ENCODE measurements at regions not wholly inside any gene's neighbourhood (a gene's known extent, or its start where the extent isn't known, plus 50 kb on each side); places are given as distances from the start of the nearest gene placed in this dataset.

DNA sequence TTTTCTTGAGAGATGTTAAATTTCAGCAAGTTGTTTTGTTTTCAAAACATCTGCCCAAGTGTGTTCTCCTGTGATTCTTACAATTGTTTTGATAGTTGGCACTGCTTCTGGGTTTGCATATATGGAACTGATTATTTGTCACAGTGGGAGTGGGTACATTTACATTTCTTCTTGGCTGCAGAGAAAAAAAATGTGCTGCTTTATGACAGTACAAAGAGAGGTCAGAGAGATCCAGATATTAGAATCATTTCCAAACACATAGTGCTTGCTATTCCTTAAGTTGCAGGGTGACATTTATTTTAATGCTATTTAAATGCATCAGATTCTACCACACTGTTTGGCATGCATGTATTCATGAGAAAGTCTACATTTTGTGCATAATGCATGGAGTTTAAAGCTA, 303.5 kb upstream of the MDGA2 start:
- TF ChIP-seq, protein P1, sequence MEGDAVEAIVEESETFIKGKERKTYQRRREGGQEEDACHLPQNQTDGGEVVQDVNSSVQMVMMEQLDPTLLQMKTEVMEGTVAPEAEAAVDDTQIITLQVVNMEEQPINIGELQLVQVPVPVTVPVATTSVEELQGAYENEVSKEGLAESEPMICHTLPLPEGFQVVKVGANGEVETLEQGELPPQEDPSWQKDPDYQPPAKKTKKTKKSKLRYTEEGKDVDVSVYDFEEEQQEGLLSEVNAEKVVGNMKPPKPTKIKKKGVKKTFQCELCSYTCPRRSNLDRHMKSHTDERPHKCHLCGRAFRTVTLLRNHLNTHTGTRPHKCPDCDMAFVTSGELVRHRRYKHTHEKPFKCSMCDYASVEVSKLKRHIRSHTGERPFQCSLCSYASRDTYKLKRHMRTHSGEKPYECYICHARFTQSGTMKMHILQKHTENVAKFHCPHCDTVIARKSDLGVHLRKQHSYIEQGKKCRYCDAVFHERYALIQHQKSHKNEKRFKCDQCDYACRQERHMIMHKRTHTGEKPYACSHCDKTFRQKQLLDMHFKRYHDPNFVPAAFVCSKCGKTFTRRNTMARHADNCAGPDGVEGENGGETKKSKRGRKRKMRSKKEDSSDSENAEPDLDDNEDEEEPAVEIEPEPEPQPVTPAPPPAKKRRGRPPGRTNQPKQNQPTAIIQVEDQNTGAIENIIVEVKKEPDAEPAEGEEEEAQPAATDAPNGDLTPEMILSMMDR (IDR thresholded peaks at IDR 0.05; ENCODE audit: insufficient read depth, low read depth, low read length, missing control alignments): no peak
- no peak for DNase-seq (ENCODE audit: low read depth)
- H3K4me3 ChIP-seq (ENCODE audit: low read depth, low read length): no peak overlapping the region

DNA sequence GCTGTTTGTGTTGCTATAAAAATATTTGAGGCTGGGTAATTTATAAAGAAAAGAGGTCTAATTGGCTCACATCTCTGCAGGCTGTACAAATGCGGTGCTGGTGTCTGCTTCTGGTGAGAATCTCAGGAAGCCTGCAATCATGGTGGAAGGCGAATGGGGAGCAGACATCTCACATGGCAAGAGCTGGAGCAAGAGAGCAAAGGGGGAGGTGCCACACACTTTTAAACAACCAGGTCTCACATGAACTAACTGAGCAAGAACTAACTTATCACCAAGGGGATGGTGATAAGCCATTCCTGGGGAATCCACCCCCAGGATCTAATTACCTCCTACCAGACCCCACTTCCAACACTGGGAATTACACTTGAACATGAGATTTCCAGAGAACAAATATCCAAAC, 300.7 kb upstream of the MDGA2 start:
- no peak overlapping the region for H3K4me3 ChIP-seq (ENCODE audit: low read depth, low read length)
- TF ChIP-seq, protein P1 (IDR thresholded peaks at IDR 0.05; ENCODE audit: insufficient read depth, low read depth, low read length, missing control alignments): no peak
- no peak for DNase-seq (ENCODE audit: low read depth)

DNA sequence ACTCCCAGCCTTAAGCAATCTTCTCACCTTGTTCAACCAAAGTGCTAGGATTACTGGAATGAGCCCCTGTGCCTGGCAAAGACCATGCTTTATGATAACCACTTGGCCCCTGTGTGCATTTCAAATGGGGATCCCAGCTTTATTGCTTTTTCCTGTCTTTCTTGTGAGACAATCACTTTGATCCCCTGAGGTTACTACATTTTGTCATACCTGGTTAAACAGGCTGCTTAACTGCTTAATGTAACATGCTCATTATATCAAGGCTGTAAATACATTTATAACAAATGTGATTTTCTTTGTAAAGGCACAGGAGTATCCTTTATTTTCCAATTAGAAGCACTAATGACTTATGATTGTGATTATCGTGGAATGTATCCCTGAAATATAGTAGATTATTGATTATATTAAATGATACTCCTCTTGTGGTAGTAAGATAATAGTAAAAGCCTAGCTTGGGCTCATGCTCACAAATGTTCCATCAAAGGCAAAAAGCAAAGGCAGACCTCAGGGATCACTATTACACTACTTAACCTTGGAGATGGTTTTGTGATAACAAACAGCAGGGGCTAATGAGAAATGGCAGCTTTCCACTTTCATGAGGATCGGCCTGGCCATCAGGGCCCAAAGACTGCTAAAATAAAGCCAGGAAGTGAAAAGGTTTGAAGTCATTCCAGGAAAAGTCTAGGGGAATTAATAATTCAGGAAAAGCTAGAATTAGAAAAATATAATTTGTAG, 290.8 kb upstream of the MDGA2 start:
- no peak overlapping the region for H3K4me3 ChIP-seq (ENCODE audit: low read depth, low read length)
- DNase-seq (ENCODE audit: low read depth): no peak
- TF ChIP-seq, protein P1 (IDR thresholded peaks at IDR 0.05; ENCODE audit: insufficient read depth, low read depth, low read length, missing control alignments): no peak

DNA sequence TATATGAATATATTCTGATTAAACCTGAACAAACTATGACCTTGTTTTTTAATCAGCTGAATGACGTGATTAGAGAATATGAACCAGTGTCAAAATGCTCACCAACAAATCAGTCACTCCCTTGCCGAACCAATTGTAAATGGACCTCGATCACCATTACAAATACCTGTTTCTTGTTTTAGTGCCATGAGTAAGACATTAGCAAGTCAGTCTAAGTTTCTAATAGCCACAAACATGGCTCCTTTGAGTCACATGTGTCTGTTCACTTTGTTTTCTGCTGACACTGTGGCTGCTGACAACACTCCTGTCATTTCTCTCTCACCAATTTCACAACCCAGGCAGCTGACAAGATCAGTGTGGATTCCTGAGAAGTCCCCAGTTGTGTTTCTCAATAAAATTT, 286.2 kb upstream of the MDGA2 start:
- TF ChIP-seq, protein P1 (IDR thresholded peaks at IDR 0.05; ENCODE audit: insufficient read depth, low read depth, low read length, missing control alignments): no peak
- no peak overlapping the region for H3K4me3 ChIP-seq (ENCODE audit: low read depth, low read length)
- no peak for DNase-seq (ENCODE audit: low read depth)

- TF ChIP-seq, protein P1 (IDR thresholded peaks at IDR 0.05; ENCODE audit: insufficient read depth, low read depth, low read length, missing control alignments): no peak
- DNase-seq (ENCODE audit: low read depth): no peak
- no peak overlapping the region for H3K4me3 ChIP-seq (ENCODE audit: low read depth, low read length)
These were observed 284.3 kb upstream of the MDGA2 start for GRCh38 chr14:47959740-47960139.

DNA sequence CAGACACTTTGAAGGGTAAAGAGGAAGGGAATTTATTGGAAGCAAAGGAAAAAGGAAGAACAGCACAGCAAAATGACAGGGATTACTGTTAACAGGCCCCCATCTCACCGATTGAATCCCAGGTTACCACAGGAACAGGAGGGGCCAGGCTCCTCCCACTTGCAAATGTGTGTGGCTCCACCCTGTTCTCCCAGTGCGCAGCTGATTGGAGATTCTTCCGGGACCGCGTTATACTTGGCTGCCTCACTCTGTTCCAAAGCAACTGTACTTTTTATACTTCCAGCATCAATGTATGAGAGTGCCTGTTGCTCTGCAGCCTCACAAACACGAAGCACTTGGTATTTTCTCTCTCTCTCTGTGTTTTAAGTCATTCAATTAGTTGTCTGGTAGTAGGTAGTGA, 273.6 kb upstream of the MDGA2 start:
- DNase-seq (ENCODE audit: low read depth): no peak
- H3K4me3 ChIP-seq (ENCODE audit: low read depth, low read length): no peak overlapping the region
- TF ChIP-seq, protein P1 (IDR thresholded peaks at IDR 0.05; ENCODE audit: insufficient read depth, low read depth, low read length, missing control alignments): no peak

- no peak overlapping the region for H3K4me3 ChIP-seq (ENCODE audit: low read depth, low read length)
- DNase-seq (ENCODE audit: low read depth): no peak
- TF ChIP-seq, protein P1 (IDR thresholded peaks at IDR 0.05; ENCODE audit: insufficient read depth, low read depth, low read length, missing control alignments): no peak
These were observed 259.9 kb upstream of the MDGA2 start for GRCh38 chr14:47935332-47935731.
